Activated CD4-positive, alpha-beta T cell treated with anti-CD3 and anti-CD28 coated beads for 4 hours (primary cell): ENCODE measurements at regions not wholly inside any gene's neighbourhood (a gene's known extent, or its start where the extent isn't known, plus 50 kb on each side); places are given as distances from the start of the nearest gene placed in this dataset.
"Not testable (repeated sequence)": the region's sequence is repeated elsewhere in the genome, so short reads cannot be mapped to it uniquely, and the experiment has no call there.

Experiments used
- DNase-seq, 2 donors: peaks; one replicate each; pipeline ENCODE4 v3.0.0-alpha.2; 2020

DNA sequence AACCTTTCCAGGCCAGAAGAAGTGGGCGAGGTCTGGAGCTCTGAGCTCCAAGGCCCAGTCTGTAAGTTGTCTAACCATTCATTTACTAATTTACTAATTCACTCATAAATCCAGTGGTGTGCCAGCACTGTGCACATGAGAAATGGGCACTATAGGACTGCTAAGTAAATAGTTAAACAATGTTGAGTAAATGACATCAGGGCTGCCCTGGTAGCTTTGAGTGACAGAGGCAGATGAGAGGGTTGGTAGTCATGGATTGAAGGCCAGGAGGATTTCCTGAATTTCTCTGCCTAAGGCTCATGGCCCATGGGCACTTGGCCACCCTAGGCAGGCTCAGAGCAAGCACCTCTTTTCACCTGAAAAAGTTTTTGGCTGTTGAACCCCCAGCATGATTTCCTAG, 216.9 kb upstream of the RXFP2 start:
- DNase-seq, result no peak

DNA sequence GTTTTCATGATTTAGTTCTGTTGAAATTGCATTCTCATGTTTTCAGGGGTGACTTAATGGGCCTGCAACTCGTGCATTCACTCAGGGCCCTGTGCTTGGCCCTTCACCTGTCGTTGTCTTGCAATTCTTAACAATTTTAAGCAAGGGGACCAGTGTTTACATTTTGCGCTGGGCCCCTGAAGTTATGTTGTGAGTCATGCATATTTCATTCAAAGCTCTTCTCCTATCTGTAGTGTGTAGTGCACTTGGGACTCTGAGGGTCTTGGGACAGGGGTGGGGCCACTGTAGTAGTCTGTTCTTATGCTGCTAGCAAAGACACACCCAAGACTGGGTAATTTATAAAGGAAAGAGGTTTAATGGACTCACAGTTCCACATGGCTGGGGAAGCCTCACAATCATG, 211.2 kb upstream of the RXFP2 start:
- DNase-seq, result no peak

DNA sequence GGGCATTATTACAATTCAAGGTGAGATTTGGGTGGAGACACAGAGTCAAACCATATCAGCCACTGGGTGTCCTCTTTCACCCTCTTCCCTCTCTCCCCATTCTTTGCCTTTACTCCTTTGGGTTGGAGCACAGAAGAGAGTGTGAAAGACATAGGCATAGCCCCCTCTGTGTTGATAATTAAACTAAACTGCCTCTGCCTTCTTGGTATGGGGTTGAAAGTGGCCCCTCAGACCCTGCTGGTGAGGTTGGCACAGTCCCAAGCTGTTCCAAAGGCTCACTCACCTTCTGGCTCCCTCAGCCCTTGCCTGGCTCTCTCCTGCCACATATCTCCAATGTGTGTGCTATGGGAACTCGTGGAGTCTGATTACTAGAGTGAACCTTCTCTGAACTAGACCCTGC, 210.6 kb upstream of the RXFP2 start:
- no peak for DNase-seq

DNA sequence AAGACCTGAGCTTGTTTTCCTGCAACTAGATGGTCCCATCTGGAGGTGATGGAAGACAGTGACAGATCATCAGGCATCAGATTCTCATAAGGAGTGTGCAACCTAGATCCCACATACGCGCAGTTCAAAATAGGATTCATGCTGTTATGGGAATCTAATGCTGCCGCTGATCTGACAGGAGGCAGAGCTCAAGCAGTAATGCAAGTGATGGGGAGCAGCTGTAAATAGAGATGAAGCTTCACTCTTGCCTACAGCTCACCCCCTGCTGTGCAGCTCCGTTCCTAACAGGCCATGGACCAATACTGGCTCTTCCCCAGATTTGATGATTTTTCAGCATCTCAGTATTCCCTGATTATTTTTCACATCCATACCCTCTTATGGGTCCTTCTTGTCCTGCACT, 208.4 kb upstream of the RXFP2 start:
- DNase-seq, result no peak

DNA sequence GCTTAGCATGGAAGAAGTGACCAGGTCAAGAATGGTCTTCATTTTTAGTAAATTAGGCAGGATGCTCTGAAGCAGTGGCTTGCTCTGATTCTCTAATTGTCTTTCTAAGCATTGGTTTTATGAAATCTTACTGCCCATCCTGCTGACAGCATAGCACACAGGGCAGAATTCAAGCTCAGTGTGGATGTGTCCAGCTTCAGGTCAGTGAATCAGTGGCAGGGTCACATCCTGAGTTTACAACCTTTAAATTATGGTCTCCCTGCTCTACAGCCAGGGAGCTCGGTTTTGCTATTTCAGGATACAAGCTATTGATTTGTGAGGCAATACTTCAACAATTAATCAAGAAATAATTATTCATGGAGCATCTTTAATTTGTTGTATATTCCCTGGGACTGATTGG, 202.3 kb upstream of the RXFP2 start:
- DNase-seq, result no peak

DNA sequence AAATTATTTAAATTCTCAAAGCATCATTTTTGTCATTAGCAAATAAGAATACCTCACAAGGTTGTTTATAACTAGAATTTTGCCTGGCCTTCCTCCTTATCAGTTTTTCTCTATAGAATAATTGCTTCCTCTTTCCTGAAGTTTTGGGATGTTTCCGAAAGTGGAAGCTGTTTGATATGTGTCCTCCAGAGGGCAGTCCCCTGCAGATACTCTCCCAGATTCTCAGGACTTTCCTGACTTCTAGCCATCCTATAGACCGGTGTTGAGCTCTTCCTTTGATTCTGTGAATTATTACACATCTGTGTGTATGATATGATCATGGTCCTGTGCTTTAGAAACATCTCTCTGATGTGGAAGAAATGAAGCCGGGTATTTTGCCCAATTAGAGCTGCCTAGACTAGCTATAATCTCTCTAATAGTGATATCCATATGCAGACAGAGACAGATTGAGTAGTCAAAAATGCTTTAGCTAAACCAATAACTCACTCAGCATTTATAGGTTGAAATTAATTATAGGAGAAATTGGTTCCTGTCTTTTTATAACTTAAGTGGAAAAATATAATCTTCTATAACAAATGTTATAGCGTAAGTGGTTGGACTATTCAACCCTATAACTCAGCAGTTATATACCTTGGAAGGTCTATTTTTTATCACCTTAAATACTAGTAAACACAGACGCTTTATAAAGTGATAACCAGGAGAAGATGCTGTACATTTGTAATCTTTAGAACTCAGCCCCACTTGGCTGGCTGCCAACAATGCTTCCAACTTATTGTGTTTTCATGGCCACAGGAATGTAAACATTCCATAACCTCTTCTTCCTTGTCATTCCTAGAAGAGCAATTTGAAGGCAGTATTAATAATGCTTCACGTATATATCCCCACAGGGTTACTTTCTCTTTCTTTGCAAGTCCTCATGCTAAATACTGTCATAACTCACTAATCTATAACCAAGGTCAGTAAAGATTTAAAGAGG, 201.0 kb upstream of the RXFP2 start:
- no peak for DNase-seq

DNA sequence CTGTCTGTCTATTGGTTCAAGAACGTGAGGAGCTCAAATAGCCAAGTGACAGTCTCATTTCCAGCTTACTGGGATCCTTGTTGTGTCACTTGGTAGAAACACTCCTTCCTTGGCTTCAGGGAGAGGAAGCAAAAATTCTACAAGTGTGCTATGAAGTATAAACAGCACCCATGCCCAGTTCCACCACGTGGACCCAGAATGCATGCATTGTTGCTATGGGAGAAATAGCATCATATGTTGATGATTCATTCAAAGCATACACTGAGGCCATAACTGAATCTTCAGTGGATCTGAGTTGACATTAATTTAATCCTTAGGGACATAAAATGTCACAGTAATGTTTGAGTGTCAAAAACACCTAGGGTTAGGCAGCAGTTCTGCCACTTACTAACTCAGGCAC, 199.0 kb upstream of the RXFP2 start:
- no peak for DNase-seq

DNA sequence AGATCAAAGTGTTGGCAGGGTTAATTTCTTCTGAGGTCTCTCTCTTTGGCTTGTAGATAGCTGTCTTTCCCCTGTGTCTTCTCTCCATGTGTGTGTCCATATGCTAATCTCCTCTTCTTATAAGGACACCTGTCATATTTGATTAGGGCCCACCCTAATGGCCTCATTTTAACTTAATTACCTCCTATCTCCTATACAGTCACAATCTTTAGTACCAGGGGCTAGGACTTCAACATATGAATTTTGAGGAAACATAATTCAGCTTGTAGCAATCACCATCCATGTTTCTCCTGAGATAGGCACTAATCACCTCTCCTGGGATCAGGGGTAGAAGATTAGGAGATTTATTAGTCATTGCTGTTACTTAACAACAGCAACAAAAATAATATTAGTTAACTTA, 196.1 kb upstream of the RXFP2 start:
- no peak for DNase-seq

DNA sequence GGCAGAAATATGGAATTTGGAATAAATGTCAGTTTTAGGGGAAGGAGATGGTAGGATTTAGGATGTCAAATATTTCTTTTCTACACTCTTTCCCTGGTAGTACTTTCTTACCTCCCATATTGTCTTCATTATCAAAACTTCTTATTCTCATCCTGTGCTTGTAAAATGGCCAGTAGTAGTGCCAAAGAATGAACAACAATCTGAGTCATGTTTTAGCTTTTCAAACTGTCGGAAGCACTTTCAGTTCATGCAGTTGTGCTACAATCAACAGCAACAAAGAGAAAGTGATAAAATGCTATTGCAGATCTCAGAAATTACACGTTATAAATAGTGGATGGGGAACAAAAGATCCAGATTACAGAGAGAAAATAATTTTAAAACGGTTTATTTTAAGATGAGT, 193.7 kb upstream of the RXFP2 start:
- DNase-seq, result no peak

DNA sequence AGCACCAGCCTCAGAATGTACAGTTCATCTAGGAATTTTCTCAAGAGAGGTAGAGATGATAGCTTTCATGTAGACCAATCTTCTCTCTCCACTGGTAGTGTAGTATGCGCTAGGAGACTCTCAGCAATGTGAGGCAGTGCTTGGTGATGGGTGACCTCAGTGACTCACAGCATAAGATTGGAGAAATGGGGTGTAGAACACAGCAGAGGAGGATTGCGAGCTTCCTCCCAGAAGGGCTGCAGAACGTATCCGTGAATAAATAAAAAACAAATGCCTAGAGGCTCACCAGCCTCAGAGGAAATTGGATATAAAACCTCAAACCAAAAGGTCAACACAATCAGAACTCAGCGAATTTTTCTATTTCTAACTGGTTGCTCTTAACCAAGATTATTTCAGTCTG, 182.9 kb upstream of the RXFP2 start:
- no peak for DNase-seq

DNA sequence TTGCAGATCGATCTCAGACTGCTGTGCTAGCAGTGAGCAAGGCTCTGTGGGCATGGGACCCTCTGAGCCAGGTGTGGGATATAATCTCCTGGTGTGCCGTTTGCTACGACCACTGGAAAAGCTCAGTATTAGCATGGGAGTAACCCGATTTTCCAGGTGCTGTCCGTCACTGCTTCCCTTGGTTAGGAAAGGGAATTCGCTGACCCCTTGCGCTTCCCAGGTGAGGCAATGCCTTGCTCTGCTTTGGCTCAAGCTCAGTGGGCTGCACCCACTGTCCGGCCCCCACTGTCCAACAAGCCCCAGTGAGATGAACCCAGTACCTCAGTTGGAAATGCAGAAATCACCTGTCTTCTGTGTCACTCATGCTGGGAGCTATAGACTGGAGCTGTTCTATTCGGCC, 155.1 kb upstream of the RXFP2 start:
- not testable (repeated sequence) for DNase-seq

DNA sequence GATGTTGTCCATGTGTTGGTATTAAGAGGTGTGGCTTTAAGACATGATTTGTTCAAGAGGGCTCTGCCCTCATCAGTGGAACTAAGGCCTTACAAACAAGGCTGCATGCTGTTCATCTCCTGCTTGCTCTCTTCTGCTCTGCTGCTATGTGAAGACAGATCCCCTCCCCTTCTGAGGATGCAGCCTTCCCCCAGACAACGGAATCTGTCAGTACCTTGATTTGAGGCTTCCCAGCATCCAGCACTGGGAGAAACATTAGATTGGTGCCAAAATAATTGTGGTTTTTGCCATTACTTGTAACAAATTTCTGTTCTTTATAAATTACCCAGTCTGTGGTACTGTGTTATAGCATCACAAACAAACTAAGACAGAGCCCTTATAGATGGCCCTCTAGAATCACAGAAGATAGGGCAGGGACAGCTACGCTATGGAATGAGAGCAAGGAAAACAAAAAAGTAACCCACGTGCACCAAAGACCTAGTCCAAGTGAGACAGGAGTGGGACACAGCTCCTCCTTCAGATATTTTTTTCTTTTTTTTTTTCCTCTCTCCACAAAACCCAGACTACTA, 151.5 kb upstream of the RXFP2 start:
- DNase-seq, result no peak

DNA sequence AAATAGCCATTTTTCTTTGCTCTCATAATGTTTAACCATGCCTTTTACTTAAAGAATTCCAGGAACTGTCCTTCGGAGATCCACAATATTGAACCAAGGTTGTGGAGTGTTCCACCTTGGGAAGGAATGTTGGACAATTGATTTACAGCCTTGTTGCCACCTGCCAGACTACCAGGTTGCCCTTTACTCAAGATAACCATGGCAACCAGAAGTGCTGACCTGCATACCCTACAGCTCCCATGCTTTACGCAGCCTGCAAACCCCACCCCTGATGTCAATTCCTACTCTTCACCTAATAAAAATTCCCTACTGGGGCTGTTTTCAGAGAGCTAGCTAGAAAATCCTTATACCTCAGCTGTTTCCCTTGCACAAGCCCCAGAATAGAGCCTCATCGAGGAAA, 151.0 kb upstream of the RXFP2 start:
- DNase-seq, result no peak

DNA sequence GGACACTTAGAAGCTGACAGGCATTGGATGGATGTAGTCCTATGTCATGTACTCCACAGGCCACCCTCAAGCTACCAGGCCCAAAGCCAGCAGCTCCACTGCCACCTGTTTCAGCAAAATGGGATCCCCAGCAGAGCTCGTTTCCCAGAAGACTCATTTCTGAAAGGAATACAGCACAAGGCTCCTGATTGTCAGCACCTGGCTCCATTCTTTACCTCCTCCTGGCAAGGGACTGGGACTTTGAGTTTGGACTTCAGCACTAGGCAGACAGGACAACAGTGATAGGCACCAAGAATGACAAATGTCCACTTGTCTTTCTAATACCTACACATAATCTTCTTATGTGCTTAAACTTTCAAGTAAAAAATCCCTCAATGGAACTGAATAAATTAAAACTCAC, 150.4 kb upstream of the RXFP2 start:
- no peak for DNase-seq

DNA sequence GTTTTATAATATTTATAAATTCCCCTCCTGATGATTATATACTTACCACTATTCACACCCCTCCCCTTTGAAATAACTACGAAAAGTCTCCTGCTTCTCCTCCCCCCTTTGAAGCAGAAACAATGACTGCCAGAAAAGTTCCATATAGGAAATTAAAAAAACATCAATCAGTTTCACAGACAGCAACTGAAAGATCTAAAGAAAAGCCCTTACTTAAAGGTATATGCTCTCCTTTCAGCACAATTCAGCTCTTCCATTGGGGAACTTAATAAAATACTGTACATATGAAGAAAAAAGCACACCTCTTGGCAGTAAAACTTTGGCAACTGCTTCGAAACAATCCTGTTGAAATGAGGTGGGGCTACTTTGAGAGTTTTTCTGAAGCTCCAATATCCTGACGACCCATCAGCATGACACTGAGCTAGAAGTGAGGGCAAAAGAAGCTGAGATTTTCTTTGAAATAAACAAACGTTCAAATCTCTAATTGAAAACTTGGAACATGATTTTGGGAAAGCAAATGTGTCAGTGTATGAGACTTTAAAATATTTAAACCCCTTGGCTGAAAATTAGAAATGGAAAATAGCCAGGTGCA, 147.6 kb upstream of the RXFP2 start:
- no peak for DNase-seq

DNA sequence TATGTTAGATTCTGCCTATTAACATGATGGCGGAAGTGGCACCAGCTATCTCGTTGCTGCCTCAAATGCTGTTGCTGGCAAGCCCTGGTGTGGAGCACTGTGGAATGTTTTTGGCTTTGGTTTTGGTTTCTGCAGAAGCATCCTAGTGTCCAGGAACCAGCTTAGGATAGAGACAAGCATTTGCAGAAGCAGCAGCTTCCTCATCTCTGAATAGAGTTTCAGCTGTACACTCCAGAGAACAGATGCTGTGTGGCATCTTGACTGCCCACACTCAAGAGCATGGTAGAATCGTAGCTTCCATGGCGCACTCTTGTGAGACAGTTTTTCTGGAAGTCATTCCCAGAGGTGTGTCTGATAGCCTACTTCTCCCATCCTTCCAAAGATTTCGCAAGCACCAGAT, 145.3 kb upstream of the RXFP2 start:
- no peak for DNase-seq

DNA sequence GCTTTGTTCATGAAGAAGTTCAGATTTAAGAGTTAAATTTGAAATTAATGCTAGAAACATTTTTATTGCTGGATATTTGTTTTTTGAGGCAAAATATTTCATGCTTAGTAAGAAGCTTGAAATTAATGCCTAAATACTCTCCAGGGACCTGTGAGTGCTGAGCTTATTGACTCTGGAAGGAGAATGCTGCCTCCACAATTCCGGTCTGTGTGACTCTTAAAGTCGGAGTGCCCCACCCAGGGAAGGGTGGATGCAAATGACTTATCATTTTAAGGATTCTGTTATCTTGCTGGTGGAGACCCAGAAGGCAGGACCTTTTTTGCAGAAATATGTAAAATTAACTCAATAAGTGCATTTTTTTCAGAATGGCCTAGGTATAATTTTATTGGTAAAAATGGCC, 143.8 kb upstream of the RXFP2 start:
- DNase-seq, result no peak

DNA sequence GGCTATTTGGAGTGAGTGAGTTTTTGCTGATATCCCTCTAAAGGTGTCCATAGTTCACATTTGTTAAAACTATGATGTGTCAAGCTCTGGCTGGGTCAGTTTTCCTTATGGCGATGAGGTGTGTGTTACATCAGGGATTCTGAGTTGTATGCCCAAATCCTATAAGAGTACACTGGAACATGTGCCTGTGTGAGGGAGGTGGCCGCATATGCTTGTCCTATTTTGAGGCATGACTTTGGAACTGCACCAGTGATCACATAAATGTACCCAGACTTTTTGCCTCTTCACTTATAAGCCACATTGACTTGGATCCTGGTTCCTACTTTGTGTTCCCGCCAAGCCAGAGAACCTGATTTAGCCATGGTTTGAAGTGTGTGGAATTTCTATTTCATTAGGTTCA, 140.3 kb upstream of the RXFP2 start:
- DNase-seq, result no peak

DNA sequence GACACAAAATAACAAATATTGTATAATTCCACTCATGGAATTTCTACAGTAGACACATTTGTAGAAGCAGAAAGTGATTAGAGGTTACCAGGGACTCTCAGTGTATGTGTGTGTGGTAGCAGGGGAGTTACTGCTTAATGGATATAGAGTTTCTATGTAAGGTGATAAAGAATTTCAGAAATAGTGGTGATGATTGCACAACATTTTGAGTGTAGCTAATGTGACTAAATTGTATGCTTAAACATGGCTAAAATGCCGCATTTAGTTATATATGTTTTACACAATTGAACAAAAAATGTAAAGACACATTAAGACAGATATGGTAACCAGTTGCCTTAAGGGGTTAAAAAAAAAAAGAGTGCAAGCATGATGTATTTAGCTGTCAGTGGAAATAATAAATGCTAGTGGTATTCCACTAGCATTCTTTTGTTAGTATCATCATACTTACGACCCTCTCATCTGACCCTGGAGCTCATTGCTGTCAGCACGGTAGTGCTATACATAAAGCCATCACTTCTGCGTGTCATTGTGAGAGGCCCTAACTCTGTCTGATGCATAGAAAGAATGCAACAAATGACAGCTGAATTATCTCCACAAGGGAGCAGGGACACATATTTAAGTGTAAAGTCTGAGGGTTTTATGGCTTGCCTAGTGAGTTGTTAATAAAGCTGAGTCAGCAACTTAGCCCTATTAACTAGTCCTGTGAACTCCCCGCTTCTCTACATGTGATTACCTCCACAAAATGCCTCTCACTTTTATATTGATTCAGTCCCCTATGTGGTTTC, 134.1 kb upstream of the RXFP2 start:
- no peak for DNase-seq

DNA sequence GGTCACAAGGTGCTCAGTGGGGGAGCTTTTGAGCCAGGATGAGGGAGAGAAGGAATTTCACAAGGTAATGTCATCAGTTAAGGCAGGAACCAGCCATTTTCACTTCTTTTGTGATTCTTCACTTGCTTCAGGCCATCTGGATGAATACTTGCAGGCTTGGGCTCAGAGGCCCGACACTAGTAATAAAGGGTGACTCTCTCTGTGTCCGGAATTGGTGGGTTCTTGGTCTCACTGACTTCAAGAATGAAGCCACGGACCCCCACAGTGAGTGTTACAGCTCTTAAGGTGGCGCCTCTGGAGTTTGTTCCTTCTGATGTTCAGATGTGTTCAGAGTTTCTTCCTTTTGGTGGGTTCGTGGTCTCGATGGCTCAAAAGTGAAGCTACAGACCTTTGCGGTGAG, 131.8 kb upstream of the RXFP2 start:
- DNase-seq, result not testable (repeated sequence)

DNA sequence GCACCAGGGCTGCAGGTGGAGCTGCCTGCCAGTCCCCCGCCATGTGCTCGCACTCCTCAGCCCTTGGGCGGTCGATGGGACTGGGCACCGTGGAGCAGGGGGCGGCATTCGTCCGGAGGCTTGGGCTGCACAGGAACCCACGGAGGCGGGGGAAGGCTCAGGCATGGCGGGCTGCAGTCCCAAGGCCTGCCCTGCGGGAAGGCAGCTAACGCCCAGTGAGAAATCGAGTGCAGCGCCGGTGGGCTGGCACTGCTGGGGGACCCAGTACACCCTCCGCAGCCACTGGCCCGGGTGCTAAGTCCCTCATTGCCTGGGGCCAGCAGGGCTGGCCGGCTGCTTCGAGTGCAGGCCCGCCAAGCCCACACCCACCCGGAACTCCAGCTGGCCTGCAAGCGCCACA, 130.5 kb upstream of the RXFP2 start:
- not testable (repeated sequence) for DNase-seq

DNA sequence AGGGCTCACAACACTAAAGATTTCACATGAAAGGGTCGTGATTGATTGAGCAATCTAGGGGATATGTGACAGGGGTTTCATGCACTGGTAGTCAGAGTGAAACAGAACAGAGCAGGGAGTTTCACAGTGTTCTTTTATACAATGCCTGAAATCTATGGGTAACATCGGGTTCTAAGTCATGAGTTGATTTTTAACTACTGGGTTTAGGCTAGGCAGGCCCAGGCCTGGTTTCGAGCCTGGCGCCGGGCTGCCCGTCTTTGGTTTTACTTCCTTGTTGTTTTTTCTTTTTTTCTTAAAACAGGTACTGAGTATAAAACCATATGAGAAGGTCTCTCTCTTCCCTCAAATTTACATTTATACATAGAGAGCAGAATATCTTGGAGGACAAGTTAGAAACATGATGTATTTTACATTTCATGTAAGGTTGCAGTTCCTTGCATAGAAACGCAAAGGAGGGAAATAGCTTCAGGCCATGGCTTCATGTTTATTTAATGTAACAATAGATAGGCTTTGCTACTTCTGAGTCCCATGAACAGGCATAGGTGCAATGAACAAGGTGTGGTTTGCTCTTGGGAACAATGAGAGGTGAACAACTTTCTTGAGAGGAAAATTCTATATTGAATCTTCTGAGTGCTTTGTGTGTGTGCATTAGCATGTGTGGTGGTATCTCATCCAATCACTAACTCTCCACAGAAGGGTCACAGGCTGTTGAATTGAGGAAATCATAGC, 128.9 kb upstream of the RXFP2 start:
- no peak for DNase-seq

DNA sequence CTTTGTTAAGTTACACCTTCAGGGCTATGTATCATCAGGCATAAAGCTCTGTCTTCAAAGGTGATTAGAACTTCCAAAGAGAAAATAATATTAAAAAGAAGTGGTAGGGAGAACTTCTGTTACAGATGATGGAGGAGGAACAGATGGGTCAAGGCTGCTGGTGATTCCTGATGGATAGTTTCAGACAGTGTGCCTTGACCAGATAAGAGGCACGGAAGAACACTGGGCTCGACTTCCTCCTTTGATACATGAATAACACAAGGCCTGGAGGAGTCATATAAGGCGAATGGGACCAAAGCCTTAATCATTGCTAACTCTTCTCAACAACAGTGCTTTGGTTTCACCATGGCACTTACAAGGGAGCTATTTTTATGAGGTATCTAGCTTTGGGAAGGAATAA, 128.1 kb upstream of the RXFP2 start:
- no peak for DNase-seq
